H1 (cell line): ENCODE measurements at regions not wholly inside any gene's neighbourhood (a gene's known extent, or its start where the extent isn't known, plus 50 kb on each side); places are given as distances from the start of the nearest gene placed in this dataset.

ENCODE experiments used
- CTCF ChIA-PET: fragments of 300-600 bp; sonication (Branson Sonifier 250); formaldehyde crosslinking; loops from one replicate; lab custom pipeline; 2021; ENCODE audit not compliant: partially characterized antibody; lab: Charles Lee
- POLR2A ChIA-PET: fragments of 300-600 bp; sonication (Branson Sonifier 250); formaldehyde crosslinking; loops from one replicate; lab custom pipeline; 2021; ENCODE audit warnings: inconsistent platforms; ENCODE audit not compliant: partially characterized antibody; lab: Charles Lee
- DNase-seq, 2 experiments: peaks; one replicate each; pipeline versions ENCODE4 v3.0.0 to v3.0.0-alpha.2; 2010 to 2022; ENCODE audit warnings: low spot score in 2 of 2, low read depth in 1 of 2, mixed read lengths in 1 of 2
- FAIRE-seq: peaks from 2 replicates; lab custom pipeline; 2011; peaks lifted over from hg19 to GRCh38; lab: Jason Lieb, UNC
- H2AFZ ChIP-seq: 2 replicates; pipeline ENCODE4 v1.8.1; 2012; ENCODE audit warnings: low read length, inconsistent platforms
- H2AK5ac ChIP-seq: 2 replicates; pipeline ENCODE4 v1.6.1; 2013; ENCODE audit warnings: low read depth, low read length
- H2BK120ac ChIP-seq: replicated peaks from 2 replicates; pipeline ENCODE3; 2013; ENCODE audit warnings: low read depth, low read length, inconsistent platforms
- H2BK12ac ChIP-seq: 2 replicates; pipeline ENCODE4 v1.6.1; 2013; ENCODE audit warnings: low read depth, low read length
- H2BK15ac ChIP-seq: 2 replicates; pipeline ENCODE4 v1.6.1; 2013; ENCODE audit warnings: low read length
- H2BK20ac ChIP-seq: 2 replicates; pipeline ENCODE4 v1.6.1; 2013; ENCODE audit warnings: low read length
- H2BK5ac ChIP-seq: 2 replicates; pipeline ENCODE4 v1.6.1; 2013; ENCODE audit warnings: low read depth, low read length
- H3K14ac ChIP-seq: 2 replicates; pipeline ENCODE4 v1.6.1; 2013; ENCODE audit warnings: inconsistent platforms; ENCODE audit not compliant: insufficient read length
- H3K18ac ChIP-seq: 2 replicates; pipeline ENCODE4 v1.6.1; 2013; ENCODE audit warnings: low read length; ENCODE audit errors: extremely low read depth
- H3K23ac ChIP-seq: 2 replicates; pipeline ENCODE4 v1.6.1; 2013; ENCODE audit warnings: inconsistent platforms; ENCODE audit not compliant: insufficient read length
- H3K23me2 ChIP-seq: 2 replicates; pipeline ENCODE4 v1.6.1; 2013; ENCODE audit warnings: low read depth, low read length
- H3K27ac ChIP-seq: 2 replicates; pipeline ENCODE4 v1.6.1; 2011; ENCODE audit warnings: low read depth, low read length, inconsistent platforms
- H3K27me3 ChIP-seq, 4 experiments: replicated peaks in 1 of 4; 1 replicate in 1 of 4; 2 replicates in 3 of 4; pipeline versions ENCODE4 v1.6.1 to v1.8.1; 2011 to 2013; ENCODE audit warnings: low read length in 3 of 4, mild to moderate bottlenecking in 3 of 4, inconsistent platforms in 2 of 4, mixed read lengths in 2 of 4, moderate library complexity in 1 of 4; ENCODE audit not compliant: control insufficient read depth in 3 of 4, insufficient read depth in 3 of 4; ENCODE audit errors: extremely low read depth in 1 of 4
- H3K36me3 ChIP-seq, 4 experiments: 2 replicates each; pipeline versions ENCODE4 v1.6.1 to v1.8.1; 2011 to 2013; ENCODE audit warnings: mild to moderate bottlenecking in 4 of 4, low read length in 3 of 4, moderate library complexity in 2 of 4, control low read depth in 1 of 4, inconsistent platforms in 1 of 4; ENCODE audit not compliant: insufficient read depth in 4 of 4, control insufficient read depth in 2 of 4
- H3K4ac ChIP-seq: replicated peaks from 2 replicates; pipeline ENCODE3; 2013; ENCODE audit warnings: low read length, low read depth, mixed read lengths, inconsistent platforms; ENCODE audit not compliant: insufficient read length
- H3K4me1 ChIP-seq, 4 experiments: replicated peaks in 1 of 4; 1 replicate in 1 of 4; 2 replicates in 3 of 4; pipeline versions ENCODE4 v1.6.1 to v1.8.1; 2011 to 2013; ENCODE audit warnings: low read length in 3 of 4, inconsistent platforms in 2 of 4, mixed read lengths in 1 of 4; ENCODE audit not compliant: insufficient read depth in 4 of 4, control insufficient read depth in 3 of 4
- H3K4me2 ChIP-seq, 2 experiments: 2 replicates each; pipeline versions ENCODE4 v1.6.1 to v1.8.1; 2011 to 2013; ENCODE audit warnings: low read depth in 2 of 2, low read length in 2 of 2, control low read depth in 1 of 2, inconsistent platforms in 1 of 2, mild to moderate bottlenecking in 1 of 2; ENCODE audit not compliant: insufficient read depth in 1 of 2
- H3K4me3 ChIP-seq, 4 experiments: fragments of 200-600, 300-600 bp in 1 of 4; sonication (generic), shearing (Covaris generic), sonication (Bioruptor Twin) in 1 of 4; 2 replicates each; pipeline versions ENCODE4 v1.5.1 to v1.8.1; 2011 to 2016; ENCODE audit warnings: low read length in 4 of 4, low read depth in 3 of 4, control low read depth in 2 of 4, inconsistent platforms in 2 of 4, mild to moderate bottlenecking in 2 of 4, mixed read lengths in 1 of 4, moderate library complexity in 1 of 4; ENCODE audit not compliant: insufficient read depth in 2 of 4; ENCODE audit errors: extremely low read depth in 1 of 4
- H3K56ac ChIP-seq: replicated peaks from 2 replicates; pipeline ENCODE3; 2013; ENCODE audit warnings: low read depth, mild to moderate bottlenecking, mixed read lengths, low read length, inconsistent platforms; ENCODE audit not compliant: insufficient read length
- H3K79me1 ChIP-seq: 2 replicates; pipeline ENCODE4 v1.6.1; 2013; ENCODE audit warnings: low read depth, low read length, control low read depth
- H3K79me2 ChIP-seq, 2 experiments: 2 replicates each; pipeline versions ENCODE4 v1.6.1 to v1.8.1; 2012 to 2013; ENCODE audit warnings: low read length in 2 of 2, mild to moderate bottlenecking in 2 of 2, inconsistent platforms in 1 of 2; ENCODE audit not compliant: insufficient read depth in 2 of 2, control insufficient read depth in 1 of 2
- H3K9ac ChIP-seq, 4 experiments: replicated peaks in 1 of 4; 1 replicate in 1 of 4; 2 replicates in 3 of 4; pipeline versions ENCODE4 v1.6.1 to v1.8.1; 2011 to 2013; ENCODE audit warnings: low read depth in 3 of 4, low read length in 3 of 4, control low read depth in 2 of 4, mild to moderate bottlenecking in 2 of 4, moderate library complexity in 2 of 4, inconsistent platforms in 1 of 4; ENCODE audit errors: extremely low read depth in 1 of 4
- H3K9me3 ChIP-seq, 2 experiments: 2 replicates each; pipeline versions ENCODE4 v1.6.1 to v1.8.1; 2012 to 2013; ENCODE audit warnings: mild to moderate bottlenecking in 2 of 2, moderate library complexity in 2 of 2, control low read depth in 1 of 2, inconsistent platforms in 1 of 2, low read depth in 1 of 2, low read length in 1 of 2, mixed read lengths in 1 of 2; ENCODE audit not compliant: insufficient read depth in 2 of 2
- H4K20me1 ChIP-seq, 2 experiments: replicated peaks in 1 of 2; 2 replicates each; pipeline versions ENCODE3 to v1.8.1; 2011 to 2013; ENCODE audit warnings: inconsistent platforms in 2 of 2, low read length in 2 of 2, mild to moderate bottlenecking in 1 of 2; ENCODE audit not compliant: insufficient read depth in 2 of 2, control insufficient read depth in 1 of 2
- H4K5ac ChIP-seq: 2 replicates; pipeline ENCODE4 v1.6.1; 2013; ENCODE audit warnings: low read length, low read depth, mixed read lengths, inconsistent platforms; ENCODE audit not compliant: insufficient read length
- H4K8ac ChIP-seq: 2 replicates; pipeline ENCODE4 v1.8.0; 2013; ENCODE audit warnings: mild to moderate bottlenecking, moderate library complexity, low read length, inconsistent platforms; ENCODE audit not compliant: insufficient read depth; ENCODE audit errors: extremely low read depth
- H4K91ac ChIP-seq: replicated peaks from 2 replicates; pipeline ENCODE3; 2013; ENCODE audit warnings: low read length, mixed read lengths, inconsistent platforms; ENCODE audit not compliant: insufficient read length
- BACH1 ChIP-seq: IDR thresholded peaks from 2 replicates; pipeline ENCODE4 v1.6.1; 2012; ENCODE audit warnings: low read length, improper control_type of control experiment
- WGBS, 2 experiments: shearing (Covaris generic) in 1 of 2; methylation state at CpG; one replicate each; pipeline versions ENCODE4 v1.1.6 to v1.1.7; 2013 to 2015; ENCODE audit warnings: low lambda C conversion rate in 2 of 2, mixed read lengths in 2 of 2, inconsistent platforms in 1 of 2, low coverage in 1 of 2, missing lambda C conversion rate in 1 of 2; ENCODE audit not compliant: insufficient replicate concordance in 2 of 2, insufficient coverage in 1 of 2, insufficient read length in 1 of 2; ENCODE audit errors: extremely low coverage in 1 of 2, missing lambda C conversion rate in 1 of 2; 5-methylcytosine and 5-hydroxymethylcytosine counted together

DNA sequence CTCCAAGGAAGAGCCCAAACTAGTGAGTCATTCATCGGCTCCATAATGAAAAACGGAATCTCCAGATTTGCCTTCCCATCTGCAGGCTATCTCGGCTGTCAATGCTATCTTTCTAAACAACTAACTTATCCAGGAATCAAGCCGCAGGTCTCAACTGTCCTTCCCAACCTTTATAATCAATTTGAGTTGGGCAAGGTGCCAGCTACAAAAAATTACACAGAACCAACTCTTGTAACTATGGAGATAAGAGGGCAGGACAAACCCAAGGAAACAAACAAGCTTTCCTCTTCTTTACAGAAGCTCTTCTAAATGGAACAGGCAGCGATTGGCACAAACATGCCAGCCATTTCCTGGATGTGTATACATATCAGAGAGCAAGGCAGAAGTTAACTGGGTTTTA, 61.2 kb upstream of the RAI2 start:
- Histone ChIP-seq H3K36me3 (no peaks in the 10 kb centered on the region), H2BK15ac (no peak overlapping the region), H3K4me3 (no peak overlapping the region), H2AFZ (no peak overlapping the region), H3K23me2 (no peaks in the 10 kb centered on the region), H3K9ac (no peak overlapping the region), H4K91ac (no peak overlapping the region), H3K79me1 (no peaks in the 10 kb centered on the region), H3K79me2 (no peaks in the 10 kb centered on the region), H4K20me1 (no peaks in the 10 kb centered on the region), H3K56ac (no peak overlapping the region), H2AK5ac (no peak overlapping the region), H4K5ac (no peak overlapping the region), H2BK20ac (no peak overlapping the region), H3K4me2 (no peak overlapping the region), H2BK120ac (no peak overlapping the region), H3K18ac (no peak overlapping the region), H2BK5ac (no peak overlapping the region), H2BK12ac (no peak overlapping the region), H3K27me3 (no peaks in the 10 kb centered on the region), H3K9me3 (no peaks in the 10 kb centered on the region), H4K8ac (no peak overlapping the region), H3K4ac (no peak overlapping the region), H3K4me1 (no peaks in the 10 kb centered on the region), H3K27ac (no peak overlapping the region), H3K23ac (no peak overlapping the region), H3K14ac (no peak overlapping the region)
- CTCF ChIA-PET: interaction anchor here (1.1 kb wide), 1 partner anchor 113 kb away, joined by 3 read pairs; no protein-coding TSS in a partner anchor
- POLR2A ChIA-PET: no interaction called here
- 86% methylated on average over 5 of the region's 5 CpGs; no CpG with 5 or more reads in 1 of the 2 experiments for WGBS, 2 experiments
- DNase-seq: no peak
- FAIRE-seq: no peak
- no peak for TF ChIP-seq BACH1
